GM23338 (cell line): ENCODE measurements at regions not wholly inside any gene's neighbourhood (a gene's known extent, or its start where the extent isn't known, plus 50 kb on each side); places are given as distances from the start of the nearest gene placed in this dataset.

Source experiments
- ATAC-seq: fragments of 200-7000 bp; cut with Tn5 transposase; 3 replicates; pipeline ENCODE4 v1.9.1; 2020
- DNase-seq: peaks from one replicate; pipeline ENCODE4 v3.0.0-alpha.2; 2015; ENCODE audit warnings: low spot score
- H2AFZ ChIP-seq: fragments of 200-600 bp; sonication (generic); 2 replicates; pipeline ENCODE4 v1.8.0; 2016; ENCODE audit warnings: antibody characterized with exemption, mild to moderate bottlenecking, moderate library complexity
- H3F3A ChIP-seq: fragments of 200-600 bp; sonication (generic); replicated peaks from 2 replicates; pipeline ENCODE4 v1.8.0; 2017; ENCODE audit warnings: antibody characterized with exemption, mixed run types, low read depth
- H3K27ac ChIP-seq: fragments of 200-600 bp; sonication (generic); 2 replicates; pipeline ENCODE4 v1.6.1; 2016; ENCODE audit warnings: low read depth
- H3K27me3 ChIP-seq: fragments of 200-600 bp; sonication (generic); 2 replicates; pipeline ENCODE4 v1.8.0; 2016; ENCODE audit warnings: mild to moderate bottlenecking, mixed run types, moderate library complexity; ENCODE audit not compliant: insufficient read depth
- H3K36me3 ChIP-seq: fragments of 200-600 bp; sonication (generic); 2 replicates; pipeline ENCODE4 v1.8.0; 2016; ENCODE audit warnings: mild to moderate bottlenecking; ENCODE audit not compliant: insufficient read depth
- H3K4me1 ChIP-seq: fragments of 200-600 bp; sonication (generic); 2 replicates; pipeline ENCODE4 v1.8.0; 2016; ENCODE audit warnings: mild to moderate bottlenecking, moderate library complexity; ENCODE audit not compliant: insufficient read depth
- H3K4me2 ChIP-seq: fragments of 200-600 bp; sonication (generic); 2 replicates; pipeline ENCODE4 v1.7.1; 2017; ENCODE audit warnings: mixed run types
- H3K4me3 ChIP-seq: fragments of 200-600 bp; sonication (generic); 2 replicates; pipeline ENCODE4 v1.6.1; 2016; ENCODE audit warnings: mixed run types
- H3K79me2 ChIP-seq: fragments of 200-600 bp; sonication (generic); replicated peaks from 2 replicates; pipeline ENCODE4 v1.8.0; 2017; ENCODE audit warnings: mild to moderate bottlenecking; ENCODE audit not compliant: insufficient read depth
- H3K9me2 ChIP-seq: fragments of 200-600 bp; sonication (generic); 2 replicates; pipeline ENCODE4 v1.8.0; 2017; ENCODE audit not compliant: insufficient read depth
- H4K20me1 ChIP-seq: fragments of 200-600 bp; sonication (generic); replicated peaks from 2 replicates; pipeline ENCODE4 v1.8.0; 2017; ENCODE audit warnings: mild to moderate bottlenecking; ENCODE audit not compliant: insufficient read depth
- H3K27ac Mint-ChIP-seq: 2 replicates; pipeline ENCODE4 v1.8.0; 2020; ENCODE audit warnings: inconsistent platforms, mild to moderate bottlenecking, moderate library complexity, mixed read lengths
- H3K27me3 Mint-ChIP-seq: 3 replicates; pipeline ENCODE4 v1.8.0; 2022; ENCODE audit warnings: low read depth, mild to moderate bottlenecking, moderate library complexity, mixed read lengths, inconsistent platforms; ENCODE audit not compliant: insufficient read depth, poor library complexity
- H3K36me3 Mint-ChIP-seq: 3 replicates; pipeline ENCODE4 v1.8.0; 2021; ENCODE audit warnings: low read depth, mild to moderate bottlenecking, inconsistent platforms, moderate library complexity, mixed read lengths
- H3K4me1 Mint-ChIP-seq: 3 replicates; pipeline ENCODE4 v1.8.0; 2020; ENCODE audit warnings: mild to moderate bottlenecking, inconsistent platforms, mixed read lengths
- H3K4me3 Mint-ChIP-seq: 3 replicates; pipeline ENCODE4 v1.8.0; 2021; ENCODE audit warnings: moderate library complexity, mild to moderate bottlenecking, inconsistent platforms, mixed read lengths
- H3K9me3 Mint-ChIP-seq: 3 replicates; pipeline ENCODE4 v1.8.0; 2020; ENCODE audit warnings: moderate library complexity, mild to moderate bottlenecking, inconsistent platforms, mixed read lengths
- EZH2 ChIP-seq: fragments of 200-600 bp; sonication (generic); IDR thresholded peaks from one replicate; pipeline ENCODE4 v1.8.0; 2017; ENCODE audit warnings: antibody characterized with exemption, mild to moderate bottlenecking, low read depth; ENCODE audit not compliant: unreplicated experiment
- JUNB ChIP-seq: IDR thresholded peaks from one replicate; pipeline ENCODE4 v1.6.1; 2016; ENCODE audit warnings: antibody characterized with exemption; ENCODE audit not compliant: unreplicated experiment
- NANOG ChIP-seq: IDR thresholded peaks from 2 replicates; pipeline ENCODE4 v1.6.1; 2016; ENCODE audit warnings: antibody characterized with exemption, borderline replicate concordance
- POLR2AphosphoS5 ChIP-seq: IDR thresholded peaks from 2 replicates; pipeline ENCODE4 v1.6.1; 2016; ENCODE audit warnings: antibody characterized with exemption, low read depth
- REST ChIP-seq: IDR thresholded peaks from one replicate; pipeline ENCODE4 v1.6.1; 2018; ENCODE audit warnings: antibody characterized with exemption; ENCODE audit not compliant: unreplicated experiment
- STAT1 ChIP-seq: IDR thresholded peaks from one replicate; pipeline ENCODE4 v1.6.1; 2016; ENCODE audit warnings: antibody characterized with exemption; ENCODE audit not compliant: unreplicated experiment
- ZNF114 ChIP-seq: fragments of 250-450 bp; sonication (Bioruptor Pico); IDR thresholded peaks from 2 replicates; pipeline ENCODE4 v1.5.0; 2020; ENCODE audit warnings: mild to moderate bottlenecking, moderate library complexity
- ZNF331 ChIP-seq: fragments of 250-450 bp; sonication (Bioruptor Pico); IDR thresholded peaks from 2 replicates; pipeline ENCODE4 v1.5.0; 2020; ENCODE audit warnings: low read depth, mild to moderate bottlenecking, moderate library complexity
- ZNF462 ChIP-seq: fragments of 250-450 bp; sonication (Bioruptor Pico); IDR thresholded peaks from 2 replicates; pipeline ENCODE4 v1.5.0; 2020; ENCODE audit warnings: mild to moderate bottlenecking, moderate library complexity

- Histone ChIP-seq H3F3A (no peaks in the 10 kb centered on the region), H3K79me2 (no peaks in the 10 kb centered on the region), H3K4me3 (no peak overlapping the region), H3K9me2 (no peaks in the 10 kb centered on the region), H3K27ac (no peak overlapping the region), H4K20me1 (no peaks in the 10 kb centered on the region), H3K27me3 (no peaks in the 10 kb centered on the region), H3K4me1 (peaks cover 4% of the 10 kb centered on the region; the same call in 1 of the 2 replicates), H2AFZ (no peak overlapping the region), H3K36me3 (no peaks in the 10 kb centered on the region), H3K4me2 (no peak overlapping the region)
- Mint-ChIP-seq H3K36me3 (no peaks in the 10 kb centered on the region), H3K9me3 (no peaks in the 10 kb centered on the region), H3K27ac (no peak overlapping the region), H3K27me3 (no peaks in the 10 kb centered on the region), H3K4me1 (peaks cover under 1% of the 10 kb centered on the region; the same call in 2 of the 3 replicates), H3K4me3 (no peak overlapping the region)
- no peak for ATAC-seq
- TF ChIP-seq JUNB (no peak), ZNF462 (CRISPR knock-in tag) (no peak), EZH2 (no peak), ZNF331 (CRISPR knock-in tag) (no peak), REST (no peak), ZNF114 (CRISPR knock-in tag) (no peak), POLR2AphosphoS5 (no peak), NANOG (no peak), STAT1 (no peak)
- DNase-seq, result no peak
Observed at GRCh38 chr9:82122731-82123130, 134.2 kb downstream of the SPATA31D1 start.
